HEK293 (cell line): ENCODE measurements at regions not wholly inside any gene's neighbourhood (a gene's known extent, or its start where the extent isn't known, plus 50 kb on each side); places are given as distances from the start of the nearest gene placed in this dataset.

Experiments
- CTCF ChIA-PET: fragments of 350-600 bp; formaldehyde crosslinking; extraction: SDS; loops from one replicate; lab custom pipeline; 2021; ENCODE audit warnings: antibody characterized with exemption; lab: Yijun Ruan, JAX
- POLR2A ChIA-PET: fragments of 300-600 bp; formaldehyde crosslinking; extraction: SDS; loops from one replicate; lab custom pipeline; 2020; ENCODE audit warnings: antibody characterized with exemption, inconsistent platforms; lab: Yijun Ruan, JAX
- H3K27ac ChIP-seq: fragments of 200-500 bp; sonication (Bioruptor generic); 2 replicates; pipeline ENCODE4 v1.5.1; 2014; ENCODE audit warnings: low read depth, low read length, control low read depth, inconsistent platforms; ENCODE audit errors: extremely low read depth
- H3K36me3 ChIP-seq, 2 experiments: fragments of 200-500 bp in 1 of 2; sonication (Bioruptor generic) in 1 of 2; 1 replicate in 1 of 2; 2 replicates in 1 of 2; pipeline ENCODE4 v1.5.1; 2014 to 2017; ENCODE audit warnings: inconsistent platforms in 2 of 2, low read length in 2 of 2; ENCODE audit not compliant: control insufficient read depth in 2 of 2, insufficient read depth in 1 of 2
- H3K4me1 ChIP-seq: fragments of 200-500 bp; sonication (Bioruptor generic); 2 replicates; pipeline ENCODE4 v1.5.1; 2014; ENCODE audit warnings: mild to moderate bottlenecking, low read length, inconsistent platforms; ENCODE audit not compliant: control insufficient read depth, insufficient read depth
- H3K4me3 ChIP-seq: 2 replicates; pipeline ENCODE4 v1.5.1; 2011; ENCODE audit warnings: low read depth, mild to moderate bottlenecking, control low read depth, low read length, moderate library complexity
- H3K9me3 ChIP-seq: fragments of 200-500 bp; sonication (Bioruptor generic); 2 replicates; pipeline ENCODE4 v1.5.1; 2014; ENCODE audit warnings: low read depth, low read length, inconsistent platforms; ENCODE audit not compliant: control insufficient read depth, insufficient read depth
- BCL11B ChIP-seq: fragments of 450-650 bp; formaldehyde crosslinking; IDR thresholded peaks from 2 replicates; pipeline ENCODE4 v1.5.1; 2016; ENCODE audit warnings: low read depth, missing biosample characterization, missing genetic modification characterization
- SP7 ChIP-seq: fragments of 450-650 bp; formaldehyde crosslinking; IDR thresholded peaks from 2 replicates; pipeline ENCODE4 v1.5.1; 2016; ENCODE audit warnings: missing biosample characterization, missing genetic modification characterization
- ZFP3 ChIP-seq: fragments of 450-650 bp; formaldehyde crosslinking; IDR thresholded peaks from 2 replicates; pipeline ENCODE4 v1.5.1; 2016; ENCODE audit warnings: low read depth, missing biosample characterization, missing genetic modification characterization
- ZFP37 ChIP-seq: fragments of 450-650 bp; formaldehyde crosslinking; IDR thresholded peaks from 2 replicates; pipeline ENCODE4 v1.5.1; 2016; ENCODE audit warnings: missing biosample characterization, missing genetic modification characterization
- ZNF112 ChIP-seq: fragments of 450-650 bp; formaldehyde crosslinking; IDR thresholded peaks from 2 replicates; pipeline ENCODE4 v1.5.0; 2017; ENCODE audit warnings: missing biosample characterization, missing genetic modification characterization
- ZNF121 ChIP-seq: fragments of 450-650 bp; formaldehyde crosslinking; IDR thresholded peaks from 2 replicates; pipeline ENCODE4 v1.5.1; 2016; ENCODE audit warnings: missing biosample characterization, missing genetic modification characterization
- ZNF132 ChIP-seq: fragments of 450-650 bp; formaldehyde crosslinking; IDR thresholded peaks from 2 replicates; pipeline ENCODE4 v1.5.1; 2017; ENCODE audit warnings: missing biosample characterization, missing genetic modification characterization, borderline replicate concordance
- ZNF140 ChIP-seq: fragments of 450-650 bp; formaldehyde crosslinking; IDR thresholded peaks from 2 replicates; pipeline ENCODE4 v1.5.1; 2016; ENCODE audit warnings: missing biosample characterization, missing genetic modification characterization
- ZNF146 ChIP-seq: fragments of 450-650 bp; formaldehyde crosslinking; IDR thresholded peaks from 2 replicates; pipeline ENCODE4 v1.5.1; 2016; ENCODE audit warnings: missing biosample characterization, missing genetic modification characterization
- ZNF175 ChIP-seq: fragments of 450-650 bp; formaldehyde crosslinking; IDR thresholded peaks from 2 replicates; pipeline ENCODE4 v1.5.1; 2016; ENCODE audit warnings: missing biosample characterization, missing genetic modification characterization
- ZNF23 ChIP-seq: fragments of 450-650 bp; formaldehyde crosslinking; IDR thresholded peaks from 2 replicates; pipeline ENCODE4 v1.5.1; 2016; ENCODE audit warnings: missing biosample characterization, missing genetic modification characterization, borderline replicate concordance
- ZNF391 ChIP-seq: fragments of 450-650 bp; formaldehyde crosslinking; IDR thresholded peaks from 2 replicates; pipeline ENCODE4 v1.5.1; 2016; ENCODE audit warnings: low read depth, missing biosample characterization, missing genetic modification characterization, borderline replicate concordance
- ZNF555 ChIP-seq: fragments of 450-650 bp; formaldehyde crosslinking; conservative IDR thresholded peaks from 2 replicates; pipeline ENCODE4 v1.5.1; 2017; ENCODE audit warnings: missing biosample characterization, mild to moderate bottlenecking, missing genetic modification characterization, inconsistent platforms
- ZNF585B ChIP-seq: fragments of 450-650 bp; formaldehyde crosslinking; IDR thresholded peaks from 2 replicates; pipeline ENCODE4 v1.5.1; 2016; ENCODE audit warnings: missing biosample characterization, missing genetic modification characterization
- ZNF629 ChIP-seq: fragments of 450-650 bp; formaldehyde crosslinking; IDR thresholded peaks from 2 replicates; pipeline ENCODE4 v1.5.1; 2017; ENCODE audit warnings: missing biosample characterization, missing genetic modification characterization
- ZNF654 ChIP-seq: fragments of 450-650 bp; formaldehyde crosslinking; IDR thresholded peaks from 2 replicates; pipeline ENCODE4 v1.5.1; 2016; ENCODE audit warnings: low read depth, missing biosample characterization, missing genetic modification characterization
- ZNF776 ChIP-seq: fragments of 450-650 bp; formaldehyde crosslinking; IDR thresholded peaks from 2 replicates; pipeline ENCODE4 v1.5.0; 2017; ENCODE audit warnings: missing biosample characterization, missing genetic modification characterization, borderline replicate concordance
- ZSCAN23 ChIP-seq: fragments of 450-650 bp; formaldehyde crosslinking; IDR thresholded peaks from 2 replicates; pipeline ENCODE4 v1.5.1; 2016; ENCODE audit warnings: missing biosample characterization, missing genetic modification characterization
- ZXDB ChIP-seq: fragments of 450-650 bp; formaldehyde crosslinking; IDR thresholded peaks from 2 replicates; pipeline ENCODE4 v1.5.1; 2016; ENCODE audit warnings: missing biosample characterization, missing genetic modification characterization
- TF ChIP-seq, protein P1 (sequence below): sonication (generic); formaldehyde crosslinking; IDR thresholded peaks from 2 replicates; pipeline ENCODE4 v1.8.1; 2022; ENCODE audit warnings: mild to moderate bottlenecking, moderate library complexity, missing genetic modification reagents
- TF ChIP-seq, protein P2 (sequence below): fragments of 450-650 bp; formaldehyde crosslinking; IDR thresholded peaks from 2 replicates; pipeline ENCODE4; 2016; ENCODE audit warnings: missing biosample characterization, missing genetic modification characterization
- TF ChIP-seq, protein P3 (sequence below): fragments of 450-650 bp; formaldehyde crosslinking; IDR thresholded peaks from 2 replicates; pipeline ENCODE4 v1.5.1; 2017; ENCODE audit warnings: missing biosample characterization, missing genetic modification characterization
- TF ChIP-seq, protein P4 (sequence below): IDR thresholded peaks from 2 replicates; pipeline ENCODE4 v1.6.1; 2011; ENCODE audit warnings: mild to moderate bottlenecking, low read depth, low read length, borderline replicate concordance
- TF ChIP-seq, protein P5 (sequence below): fragments of 450-650 bp; formaldehyde crosslinking; IDR thresholded peaks from 2 replicates; pipeline ENCODE4 v1.5.1; 2016; ENCODE audit warnings: missing biosample characterization, missing genetic modification characterization

DNA sequence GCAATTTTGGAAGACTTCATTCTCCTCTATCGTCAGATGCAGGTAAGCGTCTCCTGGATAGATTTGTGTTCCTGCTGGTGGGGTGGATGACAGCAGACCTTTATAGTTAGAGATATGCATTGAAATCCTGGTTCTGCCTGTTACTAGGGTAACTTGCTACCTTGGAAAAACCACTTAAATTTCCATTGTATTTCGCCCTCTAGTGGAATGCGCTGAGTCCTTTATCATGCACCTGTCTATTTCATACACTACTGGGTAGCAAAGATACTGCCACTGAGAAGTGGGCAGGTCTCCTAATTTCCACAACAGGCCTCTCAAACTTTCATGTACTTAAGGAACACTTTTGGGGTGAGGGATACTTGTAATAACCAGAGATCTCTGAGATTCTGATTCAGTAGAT is 209.5 kb upstream of the SUCLG2 start:
- CTCF ChIA-PET, result no interaction called here

DNA sequence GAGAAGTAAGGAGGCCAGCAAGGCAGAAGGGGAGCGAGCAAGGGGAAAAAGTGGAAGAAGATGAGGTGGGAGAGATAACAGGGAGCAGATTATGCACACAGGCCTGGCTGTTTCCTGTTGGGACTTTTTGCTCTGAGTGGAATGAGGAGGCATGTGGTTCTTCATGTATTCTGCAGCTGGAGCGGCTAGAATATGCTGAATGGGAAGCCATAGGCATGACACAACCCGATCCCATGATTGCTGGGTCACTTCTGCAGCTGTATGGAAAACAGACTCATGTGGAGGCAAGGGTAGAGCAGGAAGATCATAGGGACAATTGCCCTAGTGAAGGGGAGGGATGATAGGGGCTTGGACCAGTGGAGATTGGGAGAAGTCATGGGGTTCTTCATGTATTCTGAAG is 206.0 kb upstream of the SUCLG2 start:
- no peaks in the 10 kb centered on the region for H3K36me3 ChIP-seq
- no peak overlapping the region for H3K4me3 ChIP-seq
- H3K9me3 ChIP-seq, result no peaks in the 10 kb centered on the region
- POLR2A ChIA-PET, result no interaction called here
- TF ChIP-seq ZNF585B (tag by site-specific recombination), result no peak
- TF ChIP-seq ZNF629 (tag by site-specific recombination), result no peak
- TF ChIP-seq, protein P1, sequence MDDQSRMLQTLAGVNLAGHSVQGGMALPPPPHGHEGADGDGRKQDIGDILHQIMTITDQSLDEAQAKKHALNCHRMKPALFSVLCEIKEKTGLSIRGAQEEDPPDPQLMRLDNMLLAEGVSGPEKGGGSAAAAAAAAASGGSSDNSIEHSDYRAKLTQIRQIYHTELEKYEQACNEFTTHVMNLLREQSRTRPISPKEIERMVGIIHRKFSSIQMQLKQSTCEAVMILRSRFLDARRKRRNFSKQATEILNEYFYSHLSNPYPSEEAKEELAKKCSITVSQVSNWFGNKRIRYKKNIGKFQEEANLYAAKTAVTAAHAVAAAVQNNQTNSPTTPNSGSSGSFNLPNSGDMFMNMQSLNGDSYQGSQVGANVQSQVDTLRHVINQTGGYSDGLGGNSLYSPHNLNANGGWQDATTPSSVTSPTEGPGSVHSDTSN (CRISPR knock-in tag), result no peak
- TF ChIP-seq, protein P2, sequence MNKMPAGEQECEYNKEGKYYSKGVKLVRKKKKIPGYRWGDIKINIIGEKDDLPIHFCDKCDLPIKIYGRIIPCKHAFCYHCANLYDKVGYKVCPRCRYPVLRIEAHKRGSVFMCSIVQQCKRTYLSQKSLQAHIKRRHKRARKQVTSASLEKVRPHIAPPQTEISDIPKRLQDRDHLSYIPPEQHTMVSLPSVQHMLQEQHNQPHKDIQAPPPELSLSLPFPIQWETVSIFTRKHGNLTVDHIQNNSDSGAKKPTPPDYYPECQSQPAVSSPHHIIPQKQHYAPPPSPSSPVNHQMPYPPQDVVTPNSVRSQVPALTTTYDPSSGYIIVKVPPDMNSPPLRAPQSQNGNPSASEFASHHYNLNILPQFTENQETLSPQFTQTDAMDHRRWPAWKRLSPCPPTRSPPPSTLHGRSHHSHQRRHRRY (tag by site-specific recombination), result no peak
- TF ChIP-seq ZNF555 (tag by site-specific recombination), result no peak
- no peak for TF ChIP-seq ZNF776 (tag by site-specific recombination)
- no peak for TF ChIP-seq BCL11B (tag by site-specific recombination)
- no peak for TF ChIP-seq ZNF146 (tag by site-specific recombination)
- TF ChIP-seq ZNF140 (tag by site-specific recombination), result no peak
- no peak for TF ChIP-seq SP7
- no peak for TF ChIP-seq ZNF121 (tag by site-specific recombination)
- TF ChIP-seq, all 188 proteins: peak for 0
- Histone ChIP-seq H3K27ac (no peak overlapping the region), H3K4me1 (no peaks in the 10 kb centered on the region)
- CTCF ChIA-PET, result no interaction called here

More for the DNA sequence above, 209.5 kb upstream of the SUCLG2 start:
- POLR2A ChIA-PET, result no interaction called here
- no peaks in the 10 kb centered on the region for H3K36me3 ChIP-seq
- no peaks in the 10 kb centered on the region for H3K4me1 ChIP-seq
- no peaks in the 10 kb centered on the region for H3K9me3 ChIP-seq
- TF ChIP-seq ZNF23 (tag by site-specific recombination) (no peak), ZNF112 (tag by site-specific recombination) (no peak), ZNF132 (tag by site-specific recombination) (no peak), ZNF654 (tag by site-specific recombination) (no peak), ZNF391 (tag by site-specific recombination) (no peak)
- TF ChIP-seq, protein P3, sequence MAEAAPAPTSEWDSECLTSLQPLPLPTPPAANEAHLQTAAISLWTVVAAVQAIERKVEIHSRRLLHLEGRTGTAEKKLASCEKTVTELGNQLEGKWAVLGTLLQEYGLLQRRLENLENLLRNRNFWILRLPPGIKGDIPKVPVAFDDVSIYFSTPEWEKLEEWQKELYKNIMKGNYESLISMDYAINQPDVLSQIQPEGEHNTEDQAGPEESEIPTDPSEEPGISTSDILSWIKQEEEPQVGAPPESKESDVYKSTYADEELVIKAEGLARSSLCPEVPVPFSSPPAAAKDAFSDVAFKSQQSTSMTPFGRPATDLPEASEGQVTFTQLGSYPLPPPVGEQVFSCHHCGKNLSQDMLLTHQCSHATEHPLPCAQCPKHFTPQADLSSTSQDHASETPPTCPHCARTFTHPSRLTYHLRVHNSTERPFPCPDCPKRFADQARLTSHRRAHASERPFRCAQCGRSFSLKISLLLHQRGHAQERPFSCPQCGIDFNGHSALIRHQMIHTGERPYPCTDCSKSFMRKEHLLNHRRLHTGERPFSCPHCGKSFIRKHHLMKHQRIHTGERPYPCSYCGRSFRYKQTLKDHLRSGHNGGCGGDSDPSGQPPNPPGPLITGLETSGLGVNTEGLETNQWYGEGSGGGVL (tag by site-specific recombination), result no peak
- H3K27ac ChIP-seq, result no peak overlapping the region
- no peak overlapping the region for H3K4me3 ChIP-seq

DNA sequence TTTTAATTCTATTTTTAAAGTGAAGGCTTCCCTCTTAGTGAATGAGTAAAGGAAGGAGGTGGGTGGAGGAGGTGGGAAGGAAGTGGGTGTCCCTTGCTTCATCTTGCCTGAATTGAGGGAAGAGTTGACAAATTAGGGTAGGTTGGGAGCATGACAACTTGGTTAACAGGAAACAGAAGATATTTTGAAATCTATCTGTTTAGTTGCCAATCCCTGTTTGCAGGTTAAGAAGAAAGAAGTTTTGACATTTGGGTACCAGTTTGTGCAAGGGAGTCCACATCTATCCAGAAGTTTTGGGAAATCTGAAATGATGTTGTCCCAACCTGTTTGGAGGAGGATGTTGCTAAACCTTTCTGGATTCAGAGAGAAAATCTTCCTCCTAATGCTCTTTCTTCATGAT is 204.1 kb upstream of the SUCLG2 start:
- Histone ChIP-seq H3K27ac (no peak overlapping the region), H3K9me3 (no peaks in the 10 kb centered on the region), H3K4me1 (no peaks in the 10 kb centered on the region), H3K36me3 (no peaks in the 10 kb centered on the region), H3K4me3 (no peak overlapping the region)
- no peak for TF ChIP-seq ZFP37 (tag by site-specific recombination)
- TF ChIP-seq, protein P4, sequence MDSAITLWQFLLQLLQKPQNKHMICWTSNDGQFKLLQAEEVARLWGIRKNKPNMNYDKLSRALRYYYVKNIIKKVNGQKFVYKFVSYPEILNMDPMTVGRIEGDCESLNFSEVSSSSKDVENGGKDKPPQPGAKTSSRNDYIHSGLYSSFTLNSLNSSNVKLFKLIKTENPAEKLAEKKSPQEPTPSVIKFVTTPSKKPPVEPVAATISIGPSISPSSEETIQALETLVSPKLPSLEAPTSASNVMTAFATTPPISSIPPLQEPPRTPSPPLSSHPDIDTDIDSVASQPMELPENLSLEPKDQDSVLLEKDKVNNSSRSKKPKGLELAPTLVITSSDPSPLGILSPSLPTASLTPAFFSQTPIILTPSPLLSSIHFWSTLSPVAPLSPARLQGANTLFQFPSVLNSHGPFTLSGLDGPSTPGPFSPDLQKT, result no peak
- no peak for TF ChIP-seq ZNF175 (tag by site-specific recombination)
- TF ChIP-seq ZXDB (tag by site-specific recombination), result no peak
- TF ChIP-seq ZSCAN23 (tag by site-specific recombination), result no peak
- no peak for TF ChIP-seq ZFP3 (tag by site-specific recombination)
- TF ChIP-seq, protein P5, sequence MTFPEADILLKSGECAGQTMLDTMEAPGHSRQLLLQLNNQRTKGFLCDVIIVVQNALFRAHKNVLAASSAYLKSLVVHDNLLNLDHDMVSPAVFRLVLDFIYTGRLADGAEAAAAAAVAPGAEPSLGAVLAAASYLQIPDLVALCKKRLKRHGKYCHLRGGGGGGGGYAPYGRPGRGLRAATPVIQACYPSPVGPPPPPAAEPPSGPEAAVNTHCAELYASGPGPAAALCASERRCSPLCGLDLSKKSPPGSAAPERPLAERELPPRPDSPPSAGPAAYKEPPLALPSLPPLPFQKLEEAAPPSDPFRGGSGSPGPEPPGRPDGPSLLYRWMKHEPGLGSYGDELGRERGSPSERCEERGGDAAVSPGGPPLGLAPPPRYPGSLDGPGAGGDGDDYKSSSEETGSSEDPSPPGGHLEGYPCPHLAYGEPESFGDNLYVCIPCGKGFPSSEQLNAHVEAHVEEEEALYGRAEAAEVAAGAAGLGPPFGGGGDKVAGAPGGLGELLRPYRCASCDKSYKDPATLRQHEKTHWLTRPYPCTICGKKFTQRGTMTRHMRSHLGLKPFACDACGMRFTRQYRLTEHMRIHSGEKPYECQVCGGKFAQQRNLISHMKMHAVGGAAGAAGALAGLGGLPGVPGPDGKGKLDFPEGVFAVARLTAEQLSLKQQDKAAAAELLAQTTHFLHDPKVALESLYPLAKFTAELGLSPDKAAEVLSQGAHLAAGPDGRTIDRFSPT, result no peak
- no peak for TF ChIP-seq ZNF132 (tag by site-specific recombination)
- ChIA-PET POLR2A (no interaction called here), CTCF (no interaction called here)
